GM12892 (cell line): ENCODE measurements at regions not wholly inside any gene's neighbourhood (a gene's known extent, or its start where the extent isn't known, plus 50 kb on each side); places are given as distances from the start of the nearest gene placed in this dataset.

Source experiments
- POLR2A ChIP-seq: IDR thresholded peaks from 2 replicates; pipeline ENCODE4 v1.6.1; 2011; ENCODE audit warnings: low read depth, low read length, control low read depth
- POLR2AphosphoS5 ChIP-seq: IDR thresholded peaks from 2 replicates; pipeline ENCODE4 v1.6.1; 2011; ENCODE audit warnings: low read depth, low read length, control low read depth

- TF ChIP-seq POLR2A (no peak), POLR2AphosphoS5 (no peak)
These were observed 399.1 kb downstream of the GPAM start for GRCh38 chr10:111784436-111784835.
